ENCODE measurements at regions not wholly inside any gene's neighbourhood (a gene's known extent, or its start where the extent isn't known, plus 50 kb on each side); places are given as distances from the start of the nearest gene placed in this dataset.
"Not testable (repeated sequence)": the region's sequence is repeated elsewhere in the genome, so short reads cannot be mapped to it uniquely, and the experiment has no call there.

DNA sequence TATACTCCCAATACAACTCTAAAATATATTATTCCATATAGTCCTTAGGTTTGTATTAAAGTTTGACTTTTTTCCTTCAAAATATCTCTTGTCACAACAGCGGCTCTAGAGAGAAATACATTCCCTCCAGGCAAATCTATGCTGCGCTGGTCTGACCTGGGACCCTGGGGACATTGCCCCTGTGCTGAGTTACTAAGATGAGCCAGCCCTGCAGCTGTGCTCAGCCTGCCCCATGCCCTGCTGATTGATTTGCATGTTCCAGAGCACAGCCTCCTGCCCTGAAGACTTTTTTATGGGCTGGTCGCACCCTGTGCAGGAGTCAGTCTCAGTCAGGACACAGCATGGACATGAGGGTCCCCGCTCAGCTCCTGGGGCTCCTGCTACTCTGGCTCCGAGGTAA is 1170.7 kb downstream of the RPIA start:
- H3K4me3 ChIP-seq (ENCODE audit: low read depth, low read length); CTCF ChIA-PET; H3K27ac ChIP-seq (ENCODE audit: low read depth, low read length); DNase-seq (ENCODE audit: low read depth, low spot score); H3K27me3 ChIP-seq (ENCODE audit: control insufficient read depth, insufficient read depth, low read length); H3K9me3 ChIP-seq (ENCODE audit: control insufficient read depth, insufficient read depth, low read length); POLR2A ChIA-PET: not testable (repeated sequence)

- H3K9me3 ChIP-seq (ENCODE audit: control insufficient read depth, insufficient read depth, low read length); H3K27ac ChIP-seq (ENCODE audit: low read depth, low read length); DNase-seq (ENCODE audit: low read depth, low spot score); POLR2A ChIA-PET; H3K4me3 ChIP-seq (ENCODE audit: low read depth, low read length); CTCF ChIA-PET; H3K27me3 ChIP-seq (ENCODE audit: control insufficient read depth, insufficient read depth, low read length): not testable (repeated sequence)
Observed at GRCh38 chr2:89863209-89863608, 1171.7 kb downstream of the RPIA start.

DNA sequence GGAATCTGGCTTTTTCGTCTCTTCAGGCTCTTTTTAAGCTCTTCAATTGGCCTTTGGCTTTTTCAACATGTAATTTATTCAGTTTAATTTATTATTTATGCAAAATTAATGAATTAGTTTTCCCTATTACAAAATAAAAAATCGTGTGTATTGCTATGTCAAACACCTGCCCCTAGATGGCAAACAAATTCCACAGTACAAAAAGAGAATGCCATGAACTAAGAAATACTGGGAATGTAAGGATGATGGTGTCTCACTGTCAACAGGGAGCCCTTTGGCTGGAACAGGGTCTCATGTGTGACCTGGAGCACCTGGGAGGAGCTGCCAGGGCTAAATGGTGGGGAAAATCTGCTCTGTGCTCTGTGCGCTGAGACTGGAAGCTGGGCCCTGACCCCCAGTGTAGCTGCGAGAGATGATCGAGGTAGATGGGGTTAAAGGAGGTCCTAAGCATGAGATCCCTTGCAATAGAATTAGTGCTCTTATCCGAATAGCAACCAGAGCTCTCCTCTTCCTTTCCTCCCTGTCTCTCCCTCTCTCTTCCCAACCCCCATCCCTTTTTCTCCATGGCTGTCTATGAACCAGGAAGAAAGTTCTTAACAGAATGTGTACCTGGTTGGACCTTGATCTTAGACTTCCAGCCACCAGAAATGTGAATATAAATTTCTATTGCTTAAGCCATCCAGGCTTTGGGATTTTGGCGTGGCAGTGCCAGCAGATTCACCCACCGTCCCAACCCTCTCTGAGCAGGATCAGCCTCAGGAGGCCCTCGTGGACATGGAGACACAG is 1183.5 kb downstream of the RPIA start:
- DNase-seq (ENCODE audit: low read depth, low spot score); POLR2A ChIA-PET; H3K27ac ChIP-seq (ENCODE audit: low read depth, low read length); H3K4me3 ChIP-seq (ENCODE audit: low read depth, low read length); H3K9me3 ChIP-seq (ENCODE audit: control insufficient read depth, insufficient read depth, low read length); CTCF ChIA-PET; H3K27me3 ChIP-seq (ENCODE audit: control insufficient read depth, insufficient read depth, low read length): not testable (repeated sequence)

DNA sequence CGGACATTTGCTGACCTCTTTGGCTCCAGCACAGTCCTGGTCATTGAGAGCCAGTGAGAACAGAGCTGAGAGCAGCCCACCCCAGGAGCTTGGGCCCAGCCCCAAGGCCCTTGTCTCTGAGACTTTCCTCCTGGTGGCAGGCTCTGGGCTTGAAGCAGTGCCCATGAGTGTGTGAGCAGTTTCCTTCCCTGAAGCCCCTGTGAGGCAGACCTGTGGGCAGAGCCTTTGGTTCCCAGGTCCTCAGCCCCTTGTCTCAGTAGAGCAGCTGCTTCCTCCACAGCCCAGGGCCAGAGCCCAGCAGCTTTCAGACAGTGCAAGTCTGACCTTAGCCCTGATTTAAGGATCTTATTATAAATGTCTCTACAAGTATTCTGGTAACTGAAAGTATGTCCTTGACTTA is 1185.0 kb downstream of the RPIA start:
- DNase-seq (ENCODE audit: low read depth, low spot score); CTCF ChIA-PET; H3K27me3 ChIP-seq (ENCODE audit: control insufficient read depth, insufficient read depth, low read length); H3K27ac ChIP-seq (ENCODE audit: low read depth, low read length); H3K4me3 ChIP-seq (ENCODE audit: low read depth, low read length); POLR2A ChIA-PET; H3K9me3 ChIP-seq (ENCODE audit: control insufficient read depth, insufficient read depth, low read length): not testable (repeated sequence)

GRCh38 chr2:89876878-89877277 is 1185.4 kb downstream of the RPIA start:
- H3K27ac ChIP-seq (ENCODE audit: low read depth, low read length); H3K4me3 ChIP-seq (ENCODE audit: low read depth, low read length); POLR2A ChIA-PET; DNase-seq (ENCODE audit: low read depth, low spot score); H3K9me3 ChIP-seq (ENCODE audit: control insufficient read depth, insufficient read depth, low read length); CTCF ChIA-PET; H3K27me3 ChIP-seq (ENCODE audit: control insufficient read depth, insufficient read depth, low read length): not testable (repeated sequence)

- H3K27ac ChIP-seq (ENCODE audit: low read depth, low read length); POLR2A ChIA-PET; DNase-seq (ENCODE audit: low read depth, low spot score); CTCF ChIA-PET; H3K4me3 ChIP-seq (ENCODE audit: low read depth, low read length); H3K27me3 ChIP-seq (ENCODE audit: control insufficient read depth, insufficient read depth, low read length); H3K9me3 ChIP-seq (ENCODE audit: control insufficient read depth, insufficient read depth, low read length): not testable (repeated sequence)
Observed at GRCh38 chr2:89882880-89883279, 1191.4 kb downstream of the RPIA start.

- not testable (repeated sequence) for DNase-seq (ENCODE audit: low read depth, low spot score)
Observed at GRCh38 chr2:89883624-89884023, 1192.2 kb downstream of the RPIA start.

DNA sequence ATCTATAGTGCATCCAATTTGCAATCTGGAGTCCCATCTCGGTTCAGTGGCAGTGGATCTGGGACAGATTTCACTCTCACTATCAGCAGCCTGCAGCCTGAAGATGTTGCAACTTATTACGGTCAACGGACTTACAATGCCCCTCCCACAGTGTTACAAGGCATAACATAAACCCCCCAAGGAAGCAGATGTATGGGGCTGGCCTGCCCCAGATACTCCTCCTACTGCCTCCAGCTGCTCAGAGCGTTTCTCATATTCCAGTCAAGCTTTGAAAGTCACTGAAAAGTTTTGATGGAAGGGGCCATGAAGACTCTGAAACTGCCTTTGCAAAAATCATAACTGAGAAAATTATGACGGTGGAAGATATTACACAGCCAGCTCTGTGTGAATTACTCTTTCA is 1193.6 kb downstream of the RPIA start:
- H3K27me3 ChIP-seq (ENCODE audit: control insufficient read depth, insufficient read depth, low read length); H3K4me3 ChIP-seq (ENCODE audit: low read depth, low read length); POLR2A ChIA-PET; H3K9me3 ChIP-seq (ENCODE audit: control insufficient read depth, insufficient read depth, low read length); H3K27ac ChIP-seq (ENCODE audit: low read depth, low read length); CTCF ChIA-PET; DNase-seq (ENCODE audit: low read depth, low spot score): not testable (repeated sequence)

More at GRCh38 chr2:89883624-89884023, 1192.2 kb downstream of the RPIA start:
- POLR2A ChIA-PET; H3K27ac ChIP-seq (ENCODE audit: low read depth, low read length); H3K4me3 ChIP-seq (ENCODE audit: low read depth, low read length); H3K27me3 ChIP-seq (ENCODE audit: control insufficient read depth, insufficient read depth, low read length); CTCF ChIA-PET; H3K9me3 ChIP-seq (ENCODE audit: control insufficient read depth, insufficient read depth, low read length): not testable (repeated sequence)

GRCh38 chr2:89888693-89889092 is 1197.2 kb downstream of the RPIA start:
- CTCF ChIA-PET; DNase-seq (ENCODE audit: low read depth, low spot score); H3K9me3 ChIP-seq (ENCODE audit: control insufficient read depth, insufficient read depth, low read length); H3K27me3 ChIP-seq (ENCODE audit: control insufficient read depth, insufficient read depth, low read length); H3K4me3 ChIP-seq (ENCODE audit: low read depth, low read length); H3K27ac ChIP-seq (ENCODE audit: low read depth, low read length); POLR2A ChIA-PET: not testable (repeated sequence)

DNA sequence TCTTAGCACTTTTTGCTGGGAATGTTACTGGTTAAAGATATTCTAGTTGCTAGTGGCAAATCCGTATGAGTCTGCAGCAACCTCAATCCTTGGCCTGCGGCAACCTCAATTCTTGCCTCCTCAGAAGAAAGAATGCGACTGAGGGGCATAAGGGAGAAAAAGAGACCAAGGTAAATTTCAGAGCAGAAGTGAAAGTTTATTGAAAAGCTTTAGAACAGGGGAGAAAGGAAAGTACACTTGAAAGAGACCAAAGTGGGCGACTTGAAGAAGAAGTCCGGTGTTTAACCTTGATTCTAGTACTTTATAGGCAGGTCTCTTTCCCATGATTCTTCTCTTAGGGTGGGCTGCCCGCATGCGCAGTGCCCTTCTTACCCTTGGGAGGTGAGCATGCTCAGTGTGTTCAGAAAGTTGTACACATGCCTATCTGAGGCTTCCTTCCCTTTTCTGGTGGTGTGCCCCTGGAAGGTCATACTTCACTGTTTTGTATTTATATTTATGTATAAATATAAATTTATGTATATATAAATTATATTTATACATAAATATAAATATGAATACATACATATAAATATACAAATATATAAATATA is 1198.8 kb downstream of the RPIA start:
- H3K4me3 ChIP-seq (ENCODE audit: low read depth, low read length); H3K27ac ChIP-seq (ENCODE audit: low read depth, low read length); CTCF ChIA-PET; H3K27me3 ChIP-seq (ENCODE audit: control insufficient read depth, insufficient read depth, low read length); DNase-seq (ENCODE audit: low read depth, low spot score); H3K9me3 ChIP-seq (ENCODE audit: control insufficient read depth, insufficient read depth, low read length); POLR2A ChIA-PET: not testable (repeated sequence)

DNA sequence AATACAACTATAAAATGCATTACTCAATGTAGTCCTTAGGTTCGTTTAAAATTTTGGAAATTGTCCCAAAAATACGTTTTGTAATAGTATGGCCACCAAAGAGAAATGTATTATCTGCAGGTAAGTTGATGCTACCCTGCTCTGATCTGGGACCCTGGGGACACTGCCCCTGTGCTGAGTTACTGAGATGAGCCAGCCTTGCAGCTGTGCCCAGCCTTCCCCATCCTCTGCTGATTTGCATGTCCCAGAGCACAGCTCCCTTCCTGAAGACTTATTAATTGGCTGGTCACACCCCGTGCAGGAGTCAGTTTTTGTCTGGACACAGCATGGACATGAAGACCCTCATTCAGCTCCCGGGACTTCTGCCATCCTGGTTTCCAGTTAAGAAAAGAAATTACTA is 1203.5 kb downstream of the RPIA start:
- DNase-seq (ENCODE audit: low read depth, low spot score); CTCF ChIA-PET; H3K27me3 ChIP-seq (ENCODE audit: control insufficient read depth, insufficient read depth, low read length); POLR2A ChIA-PET; H3K4me3 ChIP-seq (ENCODE audit: low read depth, low read length); H3K27ac ChIP-seq (ENCODE audit: low read depth, low read length); H3K9me3 ChIP-seq (ENCODE audit: control insufficient read depth, insufficient read depth, low read length): not testable (repeated sequence)

- H3K27ac ChIP-seq (ENCODE audit: low read depth, low read length); H3K27me3 ChIP-seq (ENCODE audit: control insufficient read depth, insufficient read depth, low read length); DNase-seq (ENCODE audit: low read depth, low spot score); H3K4me3 ChIP-seq (ENCODE audit: low read depth, low read length); POLR2A ChIA-PET; CTCF ChIA-PET; H3K9me3 ChIP-seq (ENCODE audit: control insufficient read depth, insufficient read depth, low read length): not testable (repeated sequence)
Observed at GRCh38 chr2:89895629-89896028, 1204.2 kb downstream of the RPIA start.
